Spleen (tissue), 7 donors: ENCODE measurements at regions not wholly inside any gene's neighbourhood (a gene's known extent, or its start where the extent isn't known, plus 50 kb on each side); places are given as distances from the start of the nearest gene placed in this dataset.

ENCODE experiments used
- CTCF ChIP-seq, 11 experiments: fragments of 200-600 bp in 7 of 11; fragments of 450-650 bp in 4 of 11; sonication (generic) in 4 of 11; IDR thresholded peaks in 8 of 11; conservative IDR thresholded peaks in 3 of 11; 1 replicate in 7 of 11; 2 replicates in 4 of 11; pipeline versions ENCODE4 v1.4.0 to v1.8.0; 2016 to 2021; ENCODE audit warnings: antibody characterized with exemption in 11 of 11, inconsistent platforms in 4 of 11, mild to moderate bottlenecking in 1 of 11
- POLR2A ChIP-seq, 3 donors: fragments of 450-650 bp; IDR thresholded peaks; one replicate each; pipeline ENCODE4 v1.5.1; 2017; ENCODE audit warnings: antibody characterized with exemption in 3 of 3, mild to moderate bottlenecking in 1 of 3
- donor health status: DM: no; HTN: no; CAD: no; lungs with moderate emphysema.
- donor health status: DM: no; HTN: no; CAD: no.
- donor health status: DM: no; HTN: no; CAD: no.

- TF ChIP-seq CTCF (IDR thresholded peaks at IDR 0.05 in 8 of 11, conservative IDR thresholded peaks at IDR 0.05 in 3 of 11), result no peak
- no peak for TF ChIP-seq POLR2A (IDR thresholded peaks at IDR 0.05)
Observed at GRCh38 chr5:172582940-172583339, 58.1 kb upstream of the NEURL1B start.
